ENCODE measurements at regions not wholly inside any gene's neighbourhood (a gene's known extent, or its start where the extent isn't known, plus 50 kb on each side); places are given as distances from the start of the nearest gene placed in this dataset.

DNA sequence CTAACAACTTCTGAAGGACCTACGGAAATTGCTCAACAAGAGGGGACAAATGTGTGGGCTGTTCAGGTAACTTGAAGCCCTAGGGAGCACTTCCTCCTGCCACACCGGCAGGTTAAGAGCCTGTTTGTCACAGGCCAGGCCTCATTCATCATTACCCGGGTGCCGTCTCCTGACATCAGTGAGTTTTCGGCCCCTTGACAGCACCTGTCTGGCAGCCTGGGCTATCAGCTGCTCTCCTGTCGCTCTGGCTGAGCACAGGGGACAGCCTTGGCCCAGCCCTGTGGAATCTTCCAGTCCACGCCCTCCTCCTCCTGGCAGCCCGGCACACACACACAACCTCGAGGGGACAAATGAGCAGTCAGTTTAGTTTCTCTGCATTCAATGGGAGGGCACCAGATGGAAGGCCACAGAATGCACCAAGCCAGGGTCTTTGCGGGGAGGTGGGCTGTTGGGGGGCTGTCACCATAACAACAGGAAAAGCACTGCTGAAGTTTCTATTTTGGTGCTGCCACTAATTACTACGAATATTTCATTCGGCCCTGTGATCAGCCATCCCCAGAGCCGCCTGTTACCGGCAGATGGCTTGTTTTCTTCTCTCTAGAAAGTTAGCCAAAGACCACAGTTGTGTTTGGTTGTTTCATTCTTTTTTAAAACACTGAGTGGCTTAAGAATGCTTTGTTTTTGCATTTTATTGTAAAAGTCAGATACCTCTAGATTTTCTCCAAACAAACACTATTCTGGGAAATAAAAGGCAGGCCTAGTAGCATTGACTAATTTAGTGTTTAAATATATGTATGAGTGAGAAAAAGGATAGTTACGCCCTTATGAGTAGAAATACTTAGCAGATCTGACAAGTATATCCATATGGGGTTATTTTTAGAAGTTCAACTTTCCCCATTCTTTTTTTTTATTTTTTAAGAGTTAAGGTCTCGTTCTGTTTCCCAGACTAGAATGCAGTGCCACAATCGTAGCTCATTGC lies 189.9 kb upstream of the NDUFV2 start:
- TF ChIP-seq, protein P1, sequence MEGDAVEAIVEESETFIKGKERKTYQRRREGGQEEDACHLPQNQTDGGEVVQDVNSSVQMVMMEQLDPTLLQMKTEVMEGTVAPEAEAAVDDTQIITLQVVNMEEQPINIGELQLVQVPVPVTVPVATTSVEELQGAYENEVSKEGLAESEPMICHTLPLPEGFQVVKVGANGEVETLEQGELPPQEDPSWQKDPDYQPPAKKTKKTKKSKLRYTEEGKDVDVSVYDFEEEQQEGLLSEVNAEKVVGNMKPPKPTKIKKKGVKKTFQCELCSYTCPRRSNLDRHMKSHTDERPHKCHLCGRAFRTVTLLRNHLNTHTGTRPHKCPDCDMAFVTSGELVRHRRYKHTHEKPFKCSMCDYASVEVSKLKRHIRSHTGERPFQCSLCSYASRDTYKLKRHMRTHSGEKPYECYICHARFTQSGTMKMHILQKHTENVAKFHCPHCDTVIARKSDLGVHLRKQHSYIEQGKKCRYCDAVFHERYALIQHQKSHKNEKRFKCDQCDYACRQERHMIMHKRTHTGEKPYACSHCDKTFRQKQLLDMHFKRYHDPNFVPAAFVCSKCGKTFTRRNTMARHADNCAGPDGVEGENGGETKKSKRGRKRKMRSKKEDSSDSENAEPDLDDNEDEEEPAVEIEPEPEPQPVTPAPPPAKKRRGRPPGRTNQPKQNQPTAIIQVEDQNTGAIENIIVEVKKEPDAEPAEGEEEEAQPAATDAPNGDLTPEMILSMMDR (IDR thresholded peaks at IDR 0.05; ENCODE audit: insufficient read depth, low read depth, low read length), result no peak
- no peak for TF ChIP-seq EZH2 (IDR thresholded peaks at IDR 0.05; ENCODE audit: insufficient read depth, low read length)
